ENCODE measurements at regions not wholly inside any gene's neighbourhood (a gene's known extent, or its start where the extent isn't known, plus 50 kb on each side); places are given as distances from the start of the nearest gene placed in this dataset.
"Not testable (repeated sequence)": the region's sequence is repeated elsewhere in the genome, so short reads cannot be mapped to it uniquely, and the experiment has no call there.

- H3K27me3 ChIP-seq (replicated peaks; ENCODE audit: insufficient read depth, low read depth, low read length, poor library complexity): no peaks in the 10 kb centered on the region
- no peak for DNase-seq (ENCODE audit: low spot score)
- CTCF ChIA-PET: no interaction called here
- no peaks in the 10 kb centered on the region for H3K36me3 ChIP-seq (ENCODE audit: insufficient read depth, low read length, poor library complexity, severe bottlenecking)
- POLR2A ChIA-PET (ENCODE audit: low non-redundant PET): no interaction called here
- intact Hi-C loops (cut with micrococcal nuclease; ENCODE audit: unreplicated experiment): no loop called here
- no peaks in the 10 kb centered on the region for H3K4me1 ChIP-seq (ENCODE audit: insufficient read depth, low read length, poor library complexity, severe bottlenecking)
- TF ChIP-seq CTCF (conservative IDR thresholded peaks at IDR 0.05; ENCODE audit: low read depth, low read length): no peak
- no peak for TF ChIP-seq EZH2 (IDR thresholded peaks at IDR 0.05; ENCODE audit: borderline replicate concordance, low read depth, low read length, poor library complexity, severe bottlenecking)
- no peak overlapping the region for H3K4me3 ChIP-seq (ENCODE audit: low read depth, low read length, poor library complexity, severe bottlenecking)
- no peak overlapping the region for H3K27ac ChIP-seq (ENCODE audit: low read depth, low read length, poor library complexity, severe bottlenecking)
- no TSS peak for BruUV-seq (replicated peaks)
- H3K9me3 ChIP-seq (ENCODE audit: low read depth, low read length, poor library complexity, severe bottlenecking): no peaks in the 10 kb centered on the region
Observed at GRCh38 chr6:51005779-51006178, 187.1 kb downstream of the TFAP2B start.

GRCh38 chr6:51007237-51007636 is 188.6 kb downstream of the TFAP2B start:
- H3K4me1 ChIP-seq (ENCODE audit: insufficient read depth, low read length, poor library complexity, severe bottlenecking): no peaks in the 10 kb centered on the region
- DNase-seq (ENCODE audit: low spot score): no peak
- POLR2A ChIA-PET (ENCODE audit: low non-redundant PET): no interaction called here
- H3K27ac ChIP-seq (ENCODE audit: low read depth, low read length, poor library complexity, severe bottlenecking): no peak overlapping the region
- no peaks in the 10 kb centered on the region for H3K36me3 ChIP-seq (ENCODE audit: insufficient read depth, low read length, poor library complexity, severe bottlenecking)
- BruUV-seq (replicated peaks): no TSS peak
- TF ChIP-seq EZH2 (IDR thresholded peaks at IDR 0.05; ENCODE audit: borderline replicate concordance, low read depth, low read length, poor library complexity, severe bottlenecking) (no peak), CTCF (conservative IDR thresholded peaks at IDR 0.05; ENCODE audit: low read depth, low read length) (no peak)
- no peaks in the 10 kb centered on the region for H3K9me3 ChIP-seq (ENCODE audit: low read depth, low read length, poor library complexity, severe bottlenecking)
- H3K4me3 ChIP-seq (ENCODE audit: low read depth, low read length, poor library complexity, severe bottlenecking): no peak overlapping the region
- CTCF ChIA-PET: no interaction called here
- intact Hi-C loops (cut with micrococcal nuclease; ENCODE audit: unreplicated experiment): no loop called here
- no peaks in the 10 kb centered on the region for H3K27me3 ChIP-seq (replicated peaks; ENCODE audit: insufficient read depth, low read depth, low read length, poor library complexity)

- H3K4me3 ChIP-seq (ENCODE audit: low read depth, low read length, poor library complexity, severe bottlenecking); H3K9me3 ChIP-seq (ENCODE audit: low read depth, low read length, poor library complexity, severe bottlenecking); DNase-seq (ENCODE audit: low spot score); POLR2A ChIA-PET (ENCODE audit: low non-redundant PET); H3K4me1 ChIP-seq (ENCODE audit: insufficient read depth, low read length, poor library complexity, severe bottlenecking); H3K27me3 ChIP-seq (replicated peaks; ENCODE audit: insufficient read depth, low read depth, low read length, poor library complexity); intact Hi-C loops (cut with micrococcal nuclease; ENCODE audit: unreplicated experiment); CTCF ChIA-PET; H3K36me3 ChIP-seq (ENCODE audit: insufficient read depth, low read length, poor library complexity, severe bottlenecking); H3K27ac ChIP-seq (ENCODE audit: low read depth, low read length, poor library complexity, severe bottlenecking); BruUV-seq (replicated peaks): not testable (repeated sequence)
Observed at GRCh38 chr6:51008693-51009092, 190.0 kb downstream of the TFAP2B start.

GRCh38 chr6:51013376-51013775 is 194.7 kb downstream of the TFAP2B start:
- Histone ChIP-seq H3K4me1 (ENCODE audit: insufficient read depth, low read length, poor library complexity, severe bottlenecking) (no peaks in the 10 kb centered on the region), H3K9me3 (ENCODE audit: low read depth, low read length, poor library complexity, severe bottlenecking) (no peaks in the 10 kb centered on the region), H3K27me3 (replicated peaks; ENCODE audit: insufficient read depth, low read depth, low read length, poor library complexity) (peaks cover 3% of the 10 kb centered on the region), H3K36me3 (ENCODE audit: insufficient read depth, low read length, poor library complexity, severe bottlenecking) (no peaks in the 10 kb centered on the region), H3K27ac (ENCODE audit: low read depth, low read length, poor library complexity, severe bottlenecking) (no peak overlapping the region), H3K4me3 (ENCODE audit: low read depth, low read length, poor library complexity, severe bottlenecking) (no peak overlapping the region)
- DNase-seq (ENCODE audit: low spot score): no peak
- CTCF ChIA-PET: no interaction called here
- intact Hi-C loops (cut with micrococcal nuclease; ENCODE audit: unreplicated experiment): no loop called here
- no peak for TF ChIP-seq CTCF (conservative IDR thresholded peaks at IDR 0.05; ENCODE audit: low read depth, low read length)
- TF ChIP-seq EZH2 (IDR thresholded peaks at IDR 0.05; ENCODE audit: borderline replicate concordance, low read depth, low read length, poor library complexity, severe bottlenecking): no peak
- no TSS peak for BruUV-seq (replicated peaks)
- POLR2A ChIA-PET (ENCODE audit: low non-redundant PET): no interaction called here

Measured in A673 (cell line).